Gastroesophageal sphincter (tissue), 3 donors: ENCODE measurements at regions not wholly inside any gene's neighbourhood (a gene's known extent, or its start where the extent isn't known, plus 50 kb on each side); places are given as distances from the start of the nearest gene placed in this dataset.

Source experiments
- CTCF ChIP-seq, 4 experiments: fragments of 200-600 bp in 2 of 4; fragments of 450-650 bp in 2 of 4; sonication (generic) in 1 of 4; IDR thresholded peaks; one replicate each; pipeline ENCODE4 v1.5.1; 2017 to 2019; ENCODE audit warnings: antibody characterized with exemption in 4 of 4, mild to moderate bottlenecking in 2 of 4, moderate library complexity in 2 of 4
- POLR2A ChIP-seq, 2 donors: fragments of 450-650 bp; IDR thresholded peaks; one replicate each; pipeline ENCODE4 v1.6.1; 2017; ENCODE audit warnings: antibody characterized with exemption in 2 of 2, mild to moderate bottlenecking in 2 of 2, moderate library complexity in 1 of 2
- POLR2AphosphoS5 ChIP-seq: sonication (generic); formaldehyde crosslinking; IDR thresholded peaks from one replicate; pipeline ENCODE4 v1.6.1; 2017; ENCODE audit warnings: antibody characterized with exemption

GRCh38 chr11:98793276-98793675 lies 227.5 kb upstream of the CNTN5 start:
- TF ChIP-seq POLR2A (IDR thresholded peaks at IDR 0.05) = no peak
- TF ChIP-seq CTCF (IDR thresholded peaks at IDR 0.05) = no peak
- TF ChIP-seq POLR2AphosphoS5 = no peak
